Muscle layer of colon (tissue), 2 donors: ENCODE measurements at regions not wholly inside any gene's neighbourhood (a gene's known extent, or its start where the extent isn't known, plus 50 kb on each side); places are given as distances from the start of the nearest gene placed in this dataset.

Experiments used
- H3K27ac ChIP-seq: one replicate; pipeline ENCODE4 v1.7.0; 2013; ENCODE audit warnings: low read depth, mild to moderate bottlenecking, low read length, moderate library complexity
- H3K27me3 ChIP-seq, 2 donors: one replicate each; pipeline ENCODE4 v1.7.0; 2013; ENCODE audit warnings: low read length in 2 of 2, mild to moderate bottlenecking in 2 of 2; ENCODE audit not compliant: insufficient read depth in 2 of 2, control insufficient read depth in 1 of 2
- H3K36me3 ChIP-seq: one replicate; pipeline ENCODE4 v1.7.0; 2013; ENCODE audit warnings: mild to moderate bottlenecking, low read length; ENCODE audit not compliant: insufficient read depth
- H3K4me1 ChIP-seq: one replicate; pipeline ENCODE4 v1.7.0; 2013; ENCODE audit warnings: mild to moderate bottlenecking, low read length; ENCODE audit not compliant: insufficient read depth
- H3K4me3 ChIP-seq, 2 donors: one replicate each; pipeline ENCODE4 v1.7.0; 2013; ENCODE audit warnings: low read length in 2 of 2, low read depth in 1 of 2, mild to moderate bottlenecking in 1 of 2, moderate library complexity in 1 of 2
- H3K9ac ChIP-seq: one replicate; pipeline ENCODE4 v1.7.0; 2013; ENCODE audit warnings: low read length
- H3K9me3 ChIP-seq: one replicate; pipeline ENCODE4 v1.7.0; 2013; ENCODE audit warnings: mild to moderate bottlenecking, low read length
- donor health status: abdominal sarcoma.
- donor health status: Adenocarcinoma of cecum.

GRCh38 chr1:91575909-91576519, 75.4 kb downstream of the CDC7 start:
- Histone ChIP-seq H3K27ac (no peak overlapping the region), H3K9me3 (no peaks in the 10 kb centered on the region), H3K4me1 (peaks cover 48% of the 10 kb centered on the region), H3K36me3 (no peaks in the 10 kb centered on the region), H3K27me3 (no peaks in the 10 kb centered on the region), H3K4me3 (no peak overlapping the region), H3K9ac (no peak overlapping the region)

GRCh38 chr1:91578320-91579109, 77.9 kb downstream of the CDC7 start:
- H3K9me3 ChIP-seq = no peaks in the 10 kb centered on the region
- no peaks in the 10 kb centered on the region for H3K27me3 ChIP-seq
- peak overlapping the region; percentile 69 for H3K27ac ChIP-seq
- no peak overlapping the region for H3K9ac ChIP-seq
- H3K4me3 ChIP-seq = no peak overlapping the region
- H3K4me1 ChIP-seq = peaks cover 60% of the 10 kb centered on the region
- H3K36me3 ChIP-seq = no peaks in the 10 kb centered on the region

GRCh38 chr1:91579658-91580228, 79.1 kb downstream of the CDC7 start:
- H3K4me1 ChIP-seq = peaks cover 72% of the 10 kb centered on the region

GRCh38 chr1:91582431-91582921, 81.8 kb downstream of the CDC7 start:
- Histone ChIP-seq H3K27me3 (no peaks in the 10 kb centered on the region), H3K4me3 (no peak overlapping the region), H3K27ac (peak overlapping the region; percentile 82), H3K36me3 (no peaks in the 10 kb centered on the region), H3K9ac (no peak overlapping the region), H3K9me3 (no peaks in the 10 kb centered on the region), H3K4me1 (peaks cover 65% of the 10 kb centered on the region)

More at GRCh38 chr1:91579658-91580228, 79.1 kb downstream of the CDC7 start:
- H3K9ac ChIP-seq = no peak overlapping the region
- H3K4me3 ChIP-seq = peak overlapping the region in 1 of 2 donors; percentile 16
- H3K27ac ChIP-seq = peak overlapping the region; percentile 69
- H3K9me3 ChIP-seq = no peaks in the 10 kb centered on the region
- no peaks in the 10 kb centered on the region for H3K36me3 ChIP-seq
- H3K27me3 ChIP-seq = no peaks in the 10 kb centered on the region

- H3K36me3 ChIP-seq = no peaks in the 10 kb centered on the region
- H3K9me3 ChIP-seq = no peaks in the 10 kb centered on the region
- no peaks in the 10 kb centered on the region for H3K27me3 ChIP-seq
- peak overlapping the region; percentile 82 for H3K27ac ChIP-seq
- H3K4me1 ChIP-seq = peaks cover 56% of the 10 kb centered on the region
- H3K9ac ChIP-seq = no peak overlapping the region
- H3K4me3 ChIP-seq = no peak overlapping the region
Observed at GRCh38 chr1:91583326-91583755, 82.7 kb downstream of the CDC7 start.

GRCh38 chr1:91584309-91584708, 83.7 kb downstream of the CDC7 start:
- no peaks in the 10 kb centered on the region for H3K9me3 ChIP-seq
- H3K4me3 ChIP-seq = no peak overlapping the region
- H3K36me3 ChIP-seq = no peaks in the 10 kb centered on the region
- peaks cover 46% of the 10 kb centered on the region for H3K4me1 ChIP-seq
- no peaks in the 10 kb centered on the region for H3K27me3 ChIP-seq
- no peak overlapping the region for H3K9ac ChIP-seq
- no peak overlapping the region for H3K27ac ChIP-seq

- no peak overlapping the region for H3K9ac ChIP-seq
Observed at GRCh38 chr1:91584878-91585277, 84.2 kb downstream of the CDC7 start.

GRCh38 chr1:91585502-91585901, 84.9 kb downstream of the CDC7 start:
- Histone ChIP-seq H3K27ac (no peak overlapping the region), H3K4me1 (peaks cover 36% of the 10 kb centered on the region), H3K9me3 (no peaks in the 10 kb centered on the region), H3K27me3 (no peaks in the 10 kb centered on the region), H3K9ac (no peak overlapping the region), H3K36me3 (no peaks in the 10 kb centered on the region), H3K4me3 (no peak overlapping the region)

More at GRCh38 chr1:91584878-91585277, 84.2 kb downstream of the CDC7 start:
- Histone ChIP-seq H3K27ac (no peak overlapping the region), H3K36me3 (no peaks in the 10 kb centered on the region), H3K4me3 (no peak overlapping the region), H3K27me3 (no peaks in the 10 kb centered on the region), H3K4me1 (peaks cover 41% of the 10 kb centered on the region), H3K9me3 (no peaks in the 10 kb centered on the region)

GRCh38 chr1:91585982-91586381, 85.3 kb downstream of the CDC7 start:
- Histone ChIP-seq H3K27me3 (no peaks in the 10 kb centered on the region), H3K4me1 (peaks cover 39% of the 10 kb centered on the region), H3K9ac (no peak overlapping the region), H3K36me3 (no peaks in the 10 kb centered on the region), H3K27ac (peak overlapping the region; percentile 12), H3K4me3 (no peak overlapping the region), H3K9me3 (no peaks in the 10 kb centered on the region)

GRCh38 chr1:91589437-91589836, 88.8 kb downstream of the CDC7 start:
- Histone ChIP-seq H3K4me3 (no peak overlapping the region), H3K27ac (no peak overlapping the region), H3K27me3 (no peaks in the 10 kb centered on the region), H3K9me3 (no peaks in the 10 kb centered on the region), H3K4me1 (peaks cover 27% of the 10 kb centered on the region), H3K9ac (no peak overlapping the region), H3K36me3 (no peaks in the 10 kb centered on the region)

- peaks cover 17% of the 10 kb centered on the region for H3K4me1 ChIP-seq
- no peaks in the 10 kb centered on the region for H3K27me3 ChIP-seq
- H3K27ac ChIP-seq = no peak overlapping the region
- no peak overlapping the region for H3K4me3 ChIP-seq
- no peak overlapping the region for H3K9ac ChIP-seq
- no peaks in the 10 kb centered on the region for H3K9me3 ChIP-seq
- H3K36me3 ChIP-seq = no peaks in the 10 kb centered on the region
Observed at GRCh38 chr1:91591175-91591974, 90.7 kb downstream of the CDC7 start.
